MM.1S (cell line): ENCODE measurements at regions not wholly inside any gene's neighbourhood (a gene's known extent, or its start where the extent isn't known, plus 50 kb on each side); places are given as distances from the start of the nearest gene placed in this dataset.

ENCODE experiments used
- EZH2 ChIP-seq: fragments of 300-600 bp; sonication (generic); optimal IDR thresholded peaks from 2 replicates; pipeline ENCODE3; 2017; ENCODE audit warnings: low read depth, mild to moderate bottlenecking, antibody characterized with exemption, low read length, mixed read lengths
- TF ChIP-seq, protein P1 (sequence below): fragments of 300-600 bp; sonication (generic); IDR thresholded peaks from 2 replicates; pipeline ENCODE4 v1.5.1; 2016; ENCODE audit warnings: antibody characterized with exemption, low read length, mixed read lengths

DNA sequence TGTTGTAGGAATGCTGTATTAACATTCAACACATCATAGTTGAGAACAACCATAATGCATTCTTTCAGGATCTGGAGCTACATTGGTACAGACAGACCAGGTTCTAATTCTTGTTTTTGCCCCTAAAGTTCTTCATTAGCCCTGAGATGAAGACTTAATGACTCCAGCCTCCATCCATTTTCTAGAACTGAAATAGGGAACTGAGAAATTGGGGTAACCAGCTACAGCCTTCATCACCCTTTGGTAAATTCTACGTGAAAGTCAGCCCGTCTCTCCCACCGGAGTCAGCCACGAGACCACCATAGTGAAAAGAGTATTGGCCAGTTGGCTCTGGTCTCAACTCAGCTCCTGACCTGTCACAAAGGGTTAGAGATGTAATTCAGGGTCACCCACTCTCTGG, 164.0 kb downstream of the NUAK1 start:
- TF ChIP-seq, protein P1, sequence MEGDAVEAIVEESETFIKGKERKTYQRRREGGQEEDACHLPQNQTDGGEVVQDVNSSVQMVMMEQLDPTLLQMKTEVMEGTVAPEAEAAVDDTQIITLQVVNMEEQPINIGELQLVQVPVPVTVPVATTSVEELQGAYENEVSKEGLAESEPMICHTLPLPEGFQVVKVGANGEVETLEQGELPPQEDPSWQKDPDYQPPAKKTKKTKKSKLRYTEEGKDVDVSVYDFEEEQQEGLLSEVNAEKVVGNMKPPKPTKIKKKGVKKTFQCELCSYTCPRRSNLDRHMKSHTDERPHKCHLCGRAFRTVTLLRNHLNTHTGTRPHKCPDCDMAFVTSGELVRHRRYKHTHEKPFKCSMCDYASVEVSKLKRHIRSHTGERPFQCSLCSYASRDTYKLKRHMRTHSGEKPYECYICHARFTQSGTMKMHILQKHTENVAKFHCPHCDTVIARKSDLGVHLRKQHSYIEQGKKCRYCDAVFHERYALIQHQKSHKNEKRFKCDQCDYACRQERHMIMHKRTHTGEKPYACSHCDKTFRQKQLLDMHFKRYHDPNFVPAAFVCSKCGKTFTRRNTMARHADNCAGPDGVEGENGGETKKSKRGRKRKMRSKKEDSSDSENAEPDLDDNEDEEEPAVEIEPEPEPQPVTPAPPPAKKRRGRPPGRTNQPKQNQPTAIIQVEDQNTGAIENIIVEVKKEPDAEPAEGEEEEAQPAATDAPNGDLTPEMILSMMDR = no peak
- TF ChIP-seq EZH2 = no peak
